CD14-positive monocyte (primary cell): ENCODE measurements at regions not wholly inside any gene's neighbourhood (a gene's known extent, or its start where the extent isn't known, plus 50 kb on each side); places are given as distances from the start of the nearest gene placed in this dataset.

Experiments used
- DNase-seq, 3 donors: peaks; one replicate each; pipeline ENCODE4 v3.0.0-alpha.2; 2011 to 2022
- H2AFZ ChIP-seq: 2 replicates; pipeline ENCODE4 v1.6.0; 2012; ENCODE audit warnings: mild to moderate bottlenecking, low read depth, low read length, inconsistent platforms; ENCODE audit not compliant: insufficient read depth, poor library complexity, severe bottlenecking
- H3K27ac ChIP-seq, 2 donors: 1 replicate in 1 of 2; 2 replicates in 1 of 2; pipeline ENCODE4 v1.5.1; 2012 to 2013; ENCODE audit warnings: low read length in 2 of 2, control low read depth in 1 of 2, inconsistent platforms in 1 of 2, low read depth in 1 of 2, mild to moderate bottlenecking in 1 of 2
- H3K27me3 ChIP-seq, 2 donors: one replicate each; pipeline versions ENCODE4 v1.6.0 to v1.6.1; 2011 to 2013; ENCODE audit warnings: low read length in 2 of 2; ENCODE audit not compliant: control insufficient read depth in 2 of 2, insufficient read depth in 2 of 2
- H3K36me3 ChIP-seq, 2 donors: replicated peaks in 1 of 2; 1 replicate in 1 of 2; 2 replicates in 1 of 2; pipeline versions ENCODE4 v1.5.1 to v1.6.1; 2012 to 2013; ENCODE audit warnings: low read length in 2 of 2, control low read depth in 1 of 2, inconsistent platforms in 1 of 2, mild to moderate bottlenecking in 1 of 2; ENCODE audit not compliant: insufficient read depth in 2 of 2, control insufficient read depth in 1 of 2
- H3K4me1 ChIP-seq, 2 donors: 1 replicate in 1 of 2; 2 replicates in 1 of 2; pipeline versions ENCODE4 v1.5.1 to v1.6.1; 2012 to 2013; ENCODE audit warnings: low read length in 2 of 2, control low read depth in 1 of 2, inconsistent platforms in 1 of 2, mild to moderate bottlenecking in 1 of 2, moderate library complexity in 1 of 2; ENCODE audit not compliant: insufficient read depth in 2 of 2, control insufficient read depth in 1 of 2
- H3K4me2 ChIP-seq: replicated peaks from 2 replicates; pipeline ENCODE3; 2012; ENCODE audit warnings: low read length, moderate library complexity, mild to moderate bottlenecking; ENCODE audit not compliant: poor library complexity, severe bottlenecking; ENCODE audit errors: extremely low read depth
- H3K4me3 ChIP-seq, 3 experiments: fragments of 200-600 bp in 1 of 3; sonication (generic) in 1 of 3; replicated peaks in 1 of 3; 1 replicate in 2 of 3; 2 replicates in 1 of 3; pipeline ENCODE4 v1.5.1; 2011 to 2013; ENCODE audit warnings: low read length in 3 of 3, mild to moderate bottlenecking in 3 of 3, control low read depth in 2 of 3, low read depth in 2 of 3, inconsistent platforms in 1 of 3, moderate library complexity in 1 of 3
- H3K79me2 ChIP-seq: 2 replicates; pipeline ENCODE4 v1.6.0; 2012; ENCODE audit warnings: mild to moderate bottlenecking, control low read depth, inconsistent platforms, low read length, moderate library complexity; ENCODE audit not compliant: insufficient read depth
- H3K9ac ChIP-seq: 2 replicates; pipeline ENCODE4 v1.6.0; 2017; ENCODE audit warnings: low read length, mild to moderate bottlenecking; ENCODE audit not compliant: insufficient read depth, poor library complexity, severe bottlenecking
- H3K9me3 ChIP-seq, 2 donors: replicated peaks in 1 of 2; 1 replicate in 1 of 2; 2 replicates in 1 of 2; pipeline versions ENCODE4 v1.5.1 to v1.6.1; 2012 to 2013; ENCODE audit warnings: low read length in 2 of 2, control low read depth in 1 of 2; ENCODE audit not compliant: control insufficient read depth in 1 of 2, insufficient read depth in 1 of 2
- H4K20me1 ChIP-seq: 2 replicates; pipeline ENCODE4 v1.6.0; 2012; ENCODE audit warnings: mild to moderate bottlenecking, low read length, control low read depth, moderate library complexity; ENCODE audit not compliant: insufficient read depth
- H3K27ac Mint-ChIP-seq, 7 donors: one replicate each; pipeline ENCODE4 v1.8.0; 2020; ENCODE audit warnings: mild to moderate bottlenecking in 7 of 7, mixed read lengths in 7 of 7, moderate library complexity in 6 of 7, inconsistent platforms in 2 of 7
- H3K27me3 Mint-ChIP-seq, 3 donors: one replicate each; pipeline ENCODE4 v1.8.0; 2021 to 2022; ENCODE audit warnings: low read depth in 3 of 3, mild to moderate bottlenecking in 3 of 3, mixed read lengths in 3 of 3, moderate library complexity in 3 of 3, inconsistent platforms in 1 of 3
- H3K36me3 Mint-ChIP-seq, 2 donors: one replicate each; pipeline ENCODE4 v1.8.0; 2020; ENCODE audit warnings: mixed read lengths in 2 of 2, inconsistent platforms in 1 of 2, mild to moderate bottlenecking in 1 of 2
- H3K4me1 Mint-ChIP-seq: one replicate; pipeline ENCODE4 v1.8.0; 2020; ENCODE audit warnings: mild to moderate bottlenecking, mixed read lengths
- H3K4me3 Mint-ChIP-seq, 2 donors: one replicate each; pipeline ENCODE4 v1.8.0; 2020; ENCODE audit warnings: mild to moderate bottlenecking in 2 of 2, mixed read lengths in 2 of 2, moderate library complexity in 1 of 2
- H3K9me3 Mint-ChIP-seq, 7 donors: one replicate each; pipeline ENCODE4 v1.8.0; 2020 to 2022; ENCODE audit warnings: mixed read lengths in 7 of 7, mild to moderate bottlenecking in 6 of 7, moderate library complexity in 6 of 7, inconsistent platforms in 2 of 7
- WGBS: methylation state at CpG from one replicate; pipeline ENCODE4 v1.1.5; 2013; ENCODE audit warnings: missing lambda C conversion rate; ENCODE audit not compliant: insufficient coverage; 5-methylcytosine and 5-hydroxymethylcytosine counted together
- intact Hi-C, 2 donors: fragments of 100-400 bp; cut with micrococcal nuclease; formaldehyde crosslinking; loops; one replicate each; pipeline versions ENCODE4 v1.15.0 to v1.15.1; 2023
- TF ChIP-seq, protein P1 (sequence below): fragments of 200-600 bp; IDR thresholded peaks from one replicate; pipeline ENCODE4 v1.8.0; 2022; ENCODE audit warnings: antibody characterized with exemption, mild to moderate bottlenecking

DNA sequence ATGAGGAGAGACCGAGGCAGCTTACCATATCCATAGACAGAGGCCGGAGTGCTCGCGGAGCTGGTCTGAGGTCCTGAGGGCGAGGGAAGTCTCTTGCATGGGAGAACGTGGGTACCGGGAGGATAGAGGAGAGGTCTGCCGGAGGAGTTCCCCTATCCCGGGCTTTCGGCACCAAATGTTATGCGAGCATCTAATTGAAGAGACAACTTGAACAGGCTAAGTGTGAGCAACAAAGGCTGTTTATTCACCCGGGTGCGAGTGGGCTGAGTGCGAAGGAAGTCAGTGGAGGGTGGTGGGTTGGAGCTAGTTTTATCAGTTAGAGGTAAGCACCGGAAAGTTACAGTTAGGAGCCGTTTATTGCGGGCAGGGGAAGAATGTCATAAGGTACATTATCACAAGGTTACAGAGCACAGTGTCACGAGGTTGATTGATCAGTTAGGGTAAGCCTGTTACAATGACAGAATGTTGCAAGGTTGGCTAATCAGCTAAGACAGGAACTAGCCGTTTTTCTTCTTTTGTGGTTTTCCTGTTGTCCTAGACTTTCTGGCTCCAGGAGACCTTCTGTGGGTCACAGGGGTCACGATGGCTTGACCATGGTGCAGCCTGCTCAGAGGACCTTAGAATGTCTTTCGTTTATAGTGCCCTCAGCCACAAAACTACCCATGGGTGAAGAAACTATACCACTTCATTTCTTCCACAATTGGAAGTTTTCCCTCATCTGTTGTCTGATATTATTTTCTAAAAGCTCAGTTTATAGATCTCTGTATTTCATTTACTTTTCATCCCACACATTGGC, 746.0 kb upstream of the ADGRB3 start:
- no peak overlapping the region for H3K27ac Mint-ChIP-seq

DNA sequence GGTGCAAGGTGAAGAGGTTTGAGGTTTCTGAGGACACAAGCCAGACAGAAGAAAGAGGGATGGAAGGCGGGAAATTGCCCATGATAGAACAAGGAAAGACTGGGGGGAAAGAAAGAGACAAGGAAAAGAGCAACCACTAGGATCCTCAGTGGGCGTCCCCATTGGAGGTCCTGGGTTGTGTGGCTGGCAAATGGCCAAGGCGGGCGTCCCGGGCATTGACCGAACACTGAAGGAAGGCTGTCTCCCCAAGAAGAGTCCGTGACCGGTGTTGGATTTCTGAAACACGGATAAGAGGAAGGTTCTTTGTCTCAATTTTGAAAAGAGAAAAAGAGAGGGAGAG, 746.6 kb upstream of the ADGRB3 start:
- no peak overlapping the region for H2AFZ ChIP-seq
- intact Hi-C loops = no loop called here
- 92% methylated on average over 9 of the region's 9 CpGs for WGBS

More for the DNA sequence above, 746.0 kb upstream of the ADGRB3 start:
- Histone ChIP-seq H2AFZ (no peak overlapping the region), H3K27ac (no peak overlapping the region), H4K20me1 (no peaks in the 10 kb centered on the region), H3K9me3 (peaks cover 40 to 45% of the 10 kb centered on the region in 2 donors), H3K79me2 (no peaks in the 10 kb centered on the region), H3K4me1 (no peaks in the 10 kb centered on the region), H3K27me3 (no peaks in the 10 kb centered on the region), H3K36me3 (no peaks in the 10 kb centered on the region), H3K4me2 (no peak overlapping the region), H3K4me3 (no peak overlapping the region), H3K9ac (no peak overlapping the region)
- Mint-ChIP-seq H3K9me3 (peaks cover 0 to 23% (median 10%) of the 10 kb centered on the region in 7 donors), H3K27me3 (peaks cover 0 to 2% (median 0%) of the 10 kb centered on the region in 3 donors), H3K4me1 (peaks cover 12% of the 10 kb centered on the region), H3K36me3 (no peaks in the 10 kb centered on the region), H3K4me3 (peak overlapping the region in 1 of 2 donors; percentile 17)
- intact Hi-C loops = no loop called here
- 56% methylated on average over 20 of the region's 21 CpGs for WGBS
- TF ChIP-seq, protein P1, sequence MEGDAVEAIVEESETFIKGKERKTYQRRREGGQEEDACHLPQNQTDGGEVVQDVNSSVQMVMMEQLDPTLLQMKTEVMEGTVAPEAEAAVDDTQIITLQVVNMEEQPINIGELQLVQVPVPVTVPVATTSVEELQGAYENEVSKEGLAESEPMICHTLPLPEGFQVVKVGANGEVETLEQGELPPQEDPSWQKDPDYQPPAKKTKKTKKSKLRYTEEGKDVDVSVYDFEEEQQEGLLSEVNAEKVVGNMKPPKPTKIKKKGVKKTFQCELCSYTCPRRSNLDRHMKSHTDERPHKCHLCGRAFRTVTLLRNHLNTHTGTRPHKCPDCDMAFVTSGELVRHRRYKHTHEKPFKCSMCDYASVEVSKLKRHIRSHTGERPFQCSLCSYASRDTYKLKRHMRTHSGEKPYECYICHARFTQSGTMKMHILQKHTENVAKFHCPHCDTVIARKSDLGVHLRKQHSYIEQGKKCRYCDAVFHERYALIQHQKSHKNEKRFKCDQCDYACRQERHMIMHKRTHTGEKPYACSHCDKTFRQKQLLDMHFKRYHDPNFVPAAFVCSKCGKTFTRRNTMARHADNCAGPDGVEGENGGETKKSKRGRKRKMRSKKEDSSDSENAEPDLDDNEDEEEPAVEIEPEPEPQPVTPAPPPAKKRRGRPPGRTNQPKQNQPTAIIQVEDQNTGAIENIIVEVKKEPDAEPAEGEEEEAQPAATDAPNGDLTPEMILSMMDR = no peak
- DNase-seq = no peak

More for the DNA sequence above, 746.6 kb upstream of the ADGRB3 start:
- Histone ChIP-seq H3K36me3 (no peaks in the 10 kb centered on the region), H3K4me2 (no peak overlapping the region), H3K27ac (no peak overlapping the region), H3K4me3 (no peak overlapping the region), H3K79me2 (no peaks in the 10 kb centered on the region), H3K4me1 (no peaks in the 10 kb centered on the region), H3K27me3 (no peaks in the 10 kb centered on the region), H3K9ac (no peak overlapping the region), H4K20me1 (no peaks in the 10 kb centered on the region), H3K9me3 (peaks cover 45 to 50% of the 10 kb centered on the region in 2 donors)
- Mint-ChIP-seq H3K36me3 (no peaks in the 10 kb centered on the region), H3K27me3 (peaks cover 0 to 2% (median 0%) of the 10 kb centered on the region in 3 donors), H3K4me3 (no peak overlapping the region), H3K27ac (peak overlapping the region in 1 of 7 donors; percentile 48), H3K4me1 (peaks cover 12% of the 10 kb centered on the region), H3K9me3 (peaks cover 0 to 23% (median 10%) of the 10 kb centered on the region in 7 donors)
- no peak for DNase-seq
- TF ChIP-seq, protein P1 = no peak
